Endothelial cell of umbilical vein (primary cell): ENCODE measurements at regions not wholly inside any gene's neighbourhood (a gene's known extent, or its start where the extent isn't known, plus 50 kb on each side); places are given as distances from the start of the nearest gene placed in this dataset.

Experiments
- BruUV-seq: library from RNA; stranded (reverse); fragments of 400-500 nt; replicated peaks from 2 replicates; lab custom pipeline; 2021; lab: Mats Ljungman, UMichigan
- CTCF ChIA-PET: fragments of 300-600, 350-600 bp; sonication (Branson Sonifier 250); formaldehyde crosslinking; loops from one replicate; lab custom pipeline; 2021; ENCODE audit warnings: antibody characterized with exemption, inconsistent platforms; lab: Charles Lee
- POLR2A ChIA-PET: fragments of 300-600, 350-600 bp; sonication (Branson Sonifier 250); formaldehyde crosslinking; loops from one replicate; lab custom pipeline; 2021; ENCODE audit warnings: antibody characterized with exemption, inconsistent platforms; lab: Charles Lee
- DNase-seq: peaks from one replicate; pipeline ENCODE4 v3.0.0-alpha.2; 2011; ENCODE audit warnings: low read depth, low spot score
- FAIRE-seq: peaks from 2 replicates; lab custom pipeline; 2011; peaks lifted over from hg19 to GRCh38; lab: Jason Lieb, UNC
- H2AFZ ChIP-seq: 2 replicates; pipeline ENCODE4 v1.6.0; 2012; ENCODE audit warnings: low read depth, low read length, control low read depth, inconsistent platforms
- H3K27ac ChIP-seq: 2 replicates; pipeline ENCODE4 v1.5.1; 2011; ENCODE audit warnings: low read depth, mild to moderate bottlenecking, control low read depth, low read length, moderate library complexity; ENCODE audit not compliant: insufficient read depth
- H3K27me3 ChIP-seq, 2 experiments: 2 replicates each; pipeline versions ENCODE4 v1.6.0 to v1.6.1; 2011; ENCODE audit warnings: low read length in 2 of 2, mixed read lengths in 1 of 2; ENCODE audit not compliant: control insufficient read depth in 2 of 2, insufficient read depth in 2 of 2
- H3K36me3 ChIP-seq, 2 experiments: 2 replicates in 1 of 2; 3 replicates in 1 of 2; pipeline ENCODE4 v1.5.1; 2011; ENCODE audit warnings: low read length in 2 of 2, mild to moderate bottlenecking in 1 of 2, moderate library complexity in 1 of 2; ENCODE audit not compliant: control insufficient read depth in 2 of 2, insufficient read depth in 2 of 2; ENCODE audit errors: extremely low read depth in 1 of 2
- H3K4me1 ChIP-seq: 3 replicates; pipeline ENCODE4 v1.5.1; 2011; ENCODE audit warnings: mild to moderate bottlenecking, low read length; ENCODE audit not compliant: control insufficient read depth, insufficient read depth; ENCODE audit errors: extremely low read depth
- H3K4me2 ChIP-seq: 2 replicates; pipeline ENCODE4 v1.6.1; 2011; ENCODE audit warnings: low read length, control low read depth, mixed read lengths; ENCODE audit not compliant: insufficient read depth
- H3K4me3 ChIP-seq, 3 experiments: fragments of 200-600 bp in 1 of 3; sonication (generic), shearing (Covaris generic) in 1 of 3; replicated peaks in 1 of 3; 2 replicates each; pipeline ENCODE4 v1.5.1; 2011 to 2016; ENCODE audit warnings: control low read depth in 3 of 3, low read length in 3 of 3, mild to moderate bottlenecking in 2 of 3, inconsistent platforms in 1 of 3, low read depth in 1 of 3, moderate library complexity in 1 of 3; ENCODE audit not compliant: insufficient read depth in 1 of 3
- H3K79me2 ChIP-seq: 2 replicates; pipeline ENCODE4 v1.6.0; 2012; ENCODE audit warnings: low read length, inconsistent platforms; ENCODE audit not compliant: control insufficient read depth, insufficient read depth
- H3K9ac ChIP-seq: replicated peaks from 2 replicates; pipeline ENCODE3; 2011; ENCODE audit warnings: low read length, control low read depth; ENCODE audit not compliant: insufficient read depth; ENCODE audit errors: extremely low read depth
- H3K9me1 ChIP-seq: replicated peaks from 3 replicates; pipeline ENCODE4 v1.6.0; 2011; ENCODE audit warnings: mild to moderate bottlenecking, low read length; ENCODE audit not compliant: control insufficient read depth, insufficient read depth; ENCODE audit errors: extremely low read depth
- H3K9me3 ChIP-seq: replicated peaks from 2 replicates; pipeline ENCODE4 v1.5.1; 2012; ENCODE audit warnings: low read length, inconsistent platforms; ENCODE audit not compliant: control insufficient read depth, insufficient read depth
- H4K20me1 ChIP-seq: replicated peaks from 2 replicates; pipeline ENCODE3; 2011; ENCODE audit warnings: mild to moderate bottlenecking, low read length; ENCODE audit not compliant: control insufficient read depth, insufficient read depth; ENCODE audit errors: extremely low read depth
- EZH2 ChIP-seq: IDR thresholded peaks from 2 replicates; pipeline ENCODE4 v1.6.1; 2012; ENCODE audit warnings: borderline replicate concordance, low read depth, mild to moderate bottlenecking, moderate library complexity, low read length, inconsistent platforms; ENCODE audit not compliant: severe bottlenecking
- FOS ChIP-seq: IDR thresholded peaks from 2 replicates; pipeline ENCODE4 v1.6.1; 2011; ENCODE audit warnings: mild to moderate bottlenecking, low read length, moderate library complexity, borderline replicate concordance; ENCODE audit not compliant: insufficient read depth
- GATA2 ChIP-seq: IDR thresholded peaks from 2 replicates; pipeline ENCODE4 v1.7.0; 2011; ENCODE audit warnings: low read depth, mild to moderate bottlenecking, moderate library complexity, mixed read lengths, low read length; ENCODE audit not compliant: insufficient read length, insufficient read depth
- JUN ChIP-seq: IDR thresholded peaks from 2 replicates; pipeline ENCODE4 v1.6.1; 2011; ENCODE audit warnings: borderline replicate concordance, low read depth; ENCODE audit not compliant: insufficient read length, insufficient read depth
- MYC ChIP-seq: IDR thresholded peaks from one replicate; pipeline ENCODE4 v1.6.1; 2011; ENCODE audit warnings: mild to moderate bottlenecking, low read depth, low read length
- POLR2A ChIP-seq: IDR thresholded peaks from 2 replicates; pipeline ENCODE4 v1.6.1; 2012; ENCODE audit warnings: low read depth, mild to moderate bottlenecking, control low read depth, low read length
- POLR2AphosphoS5 ChIP-seq: IDR thresholded peaks from 2 replicates; pipeline ENCODE4 v1.6.1; 2012; ENCODE audit warnings: low read depth, mild to moderate bottlenecking, control low read depth, low read length, moderate library complexity; ENCODE audit not compliant: insufficient read depth
- dilution Hi-C: fragments of 300-500 bp; cut with MboI; formaldehyde crosslinking; loops from one replicate; pipeline ENCODE4 v1.15.0; 2019; ENCODE audit warnings: low sequenced_read_pairs; ENCODE audit not compliant: extremely low pct_ligation_motif_present
- intact Hi-C: fragments of 100-400 bp; cut with micrococcal nuclease; formaldehyde crosslinking; loops from one replicate; pipeline ENCODE4 v1.10.0; 2022
- TF ChIP-seq, protein P1 (sequence below), 2 donors: IDR thresholded peaks; 1 replicate in 1 of 2; 2 replicates in 1 of 2; pipeline ENCODE4 v1.5.1; 2011; ENCODE audit warnings: low read length in 2 of 2, mild to moderate bottlenecking in 2 of 2, moderate library complexity in 2 of 2, control low read depth in 1 of 2, inconsistent platforms in 1 of 2, low read depth in 1 of 2; ENCODE audit not compliant: insufficient read depth in 1 of 2; ENCODE audit errors: extremely low read depth in 1 of 2
- TF ChIP-seq, protein P2 (sequence below): IDR thresholded peaks from 2 replicates; pipeline ENCODE4 v1.6.1; 2011; ENCODE audit not compliant: insufficient read depth, insufficient read length

DNA sequence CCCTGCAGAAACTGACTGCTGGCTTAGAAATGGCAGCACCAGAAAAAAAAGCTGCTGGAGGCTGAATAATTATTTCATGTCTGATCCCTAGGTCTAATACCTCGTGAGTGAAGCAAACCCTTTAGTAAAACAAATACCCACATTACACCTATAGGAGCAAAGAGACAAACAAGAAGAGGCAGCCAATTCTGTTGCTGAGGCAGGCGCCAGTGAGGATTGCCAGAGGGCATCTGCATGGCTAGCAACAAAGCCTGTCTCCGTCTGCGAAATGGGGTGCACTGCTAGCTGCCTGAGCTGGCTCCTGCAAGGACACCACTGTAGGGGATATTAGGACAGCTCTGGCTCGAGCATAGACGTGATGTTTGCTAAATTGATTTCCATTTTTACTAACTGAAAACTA lies 509.7 kb downstream of the TDRD15 start:
- intact Hi-C loops, result no loop called here
- H3K27ac ChIP-seq, result no peak overlapping the region
- dilution Hi-C loops, result no loop called here
- H3K9me3 ChIP-seq, result no peaks in the 10 kb centered on the region
- no peaks in the 10 kb centered on the region for H3K9me1 ChIP-seq
- POLR2A ChIA-PET, result no interaction called here
- no peak overlapping the region for H3K4me3 ChIP-seq
- TF ChIP-seq FOS, result no peak
- TF ChIP-seq EZH2, result no peak
- no peak for TF ChIP-seq GATA2
- TF ChIP-seq, protein P1, sequence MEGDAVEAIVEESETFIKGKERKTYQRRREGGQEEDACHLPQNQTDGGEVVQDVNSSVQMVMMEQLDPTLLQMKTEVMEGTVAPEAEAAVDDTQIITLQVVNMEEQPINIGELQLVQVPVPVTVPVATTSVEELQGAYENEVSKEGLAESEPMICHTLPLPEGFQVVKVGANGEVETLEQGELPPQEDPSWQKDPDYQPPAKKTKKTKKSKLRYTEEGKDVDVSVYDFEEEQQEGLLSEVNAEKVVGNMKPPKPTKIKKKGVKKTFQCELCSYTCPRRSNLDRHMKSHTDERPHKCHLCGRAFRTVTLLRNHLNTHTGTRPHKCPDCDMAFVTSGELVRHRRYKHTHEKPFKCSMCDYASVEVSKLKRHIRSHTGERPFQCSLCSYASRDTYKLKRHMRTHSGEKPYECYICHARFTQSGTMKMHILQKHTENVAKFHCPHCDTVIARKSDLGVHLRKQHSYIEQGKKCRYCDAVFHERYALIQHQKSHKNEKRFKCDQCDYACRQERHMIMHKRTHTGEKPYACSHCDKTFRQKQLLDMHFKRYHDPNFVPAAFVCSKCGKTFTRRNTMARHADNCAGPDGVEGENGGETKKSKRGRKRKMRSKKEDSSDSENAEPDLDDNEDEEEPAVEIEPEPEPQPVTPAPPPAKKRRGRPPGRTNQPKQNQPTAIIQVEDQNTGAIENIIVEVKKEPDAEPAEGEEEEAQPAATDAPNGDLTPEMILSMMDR (IDR thresholded peaks at IDR 0.05; ENCODE audit: extremely low read depth in 1 of 2, insufficient read depth in 1 of 2, low read depth in 1 of 2, low read length in 2 of 2), result no peak
- TF ChIP-seq, protein P2, sequence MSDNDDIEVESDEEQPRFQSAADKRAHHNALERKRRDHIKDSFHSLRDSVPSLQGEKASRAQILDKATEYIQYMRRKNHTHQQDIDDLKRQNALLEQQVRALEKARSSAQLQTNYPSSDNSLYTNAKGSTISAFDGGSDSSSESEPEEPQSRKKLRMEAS, result no peak
- TF ChIP-seq POLR2A, result no peak
- TF ChIP-seq JUN, result no peak
- TF ChIP-seq POLR2AphosphoS5, result no peak
- TF ChIP-seq MYC, result no peak
- BruUV-seq, result no TSS peak
- DNase-seq (no peak), FAIRE-seq (no peak)
- no peaks in the 10 kb centered on the region for H3K79me2 ChIP-seq
- no peak overlapping the region for H2AFZ ChIP-seq
- no peak overlapping the region for H3K4me2 ChIP-seq
- no peaks in the 10 kb centered on the region for H4K20me1 ChIP-seq
- no peaks in the 10 kb centered on the region for H3K36me3 ChIP-seq
- no peaks in the 10 kb centered on the region for H3K27me3 ChIP-seq
- CTCF ChIA-PET, result no interaction called here
- H3K9ac ChIP-seq, result no peak overlapping the region
- no peaks in the 10 kb centered on the region for H3K4me1 ChIP-seq
